Stomach (tissue), 8 donors: ENCODE measurements at regions not wholly inside any gene's neighbourhood (a gene's known extent, or its start where the extent isn't known, plus 50 kb on each side); places are given as distances from the start of the nearest gene placed in this dataset.

Experiments
- DNase-seq, 2 donors: peaks; one replicate each; pipeline versions ENCODE4 v3.0.0 to v3.0.0-alpha.2; 2013 to 2019
- H3K27ac ChIP-seq, 5 donors: fragments of 200-600 bp in 4 of 5; sonication (generic) in 4 of 5; one replicate each; pipeline ENCODE4 v1.5.1; 2013 to 2019; ENCODE audit warnings: mild to moderate bottlenecking in 1 of 5, moderate library complexity in 1 of 5
- H3K27me3 ChIP-seq, 3 donors: fragments of 200-600 bp; sonication (generic); one replicate each; pipeline ENCODE4 v1.5.1; 2017 to 2019; ENCODE audit warnings: mixed run types in 1 of 3
- H3K36me3 ChIP-seq, 4 donors: fragments of 200-600 bp; sonication (generic); 1 replicate in 3 of 4; 2 replicates in 1 of 4; pipeline ENCODE4 v1.5.1; 2016 to 2019
- H3K4me1 ChIP-seq, 4 donors: fragments of 200-600 bp; sonication (generic); one replicate each; pipeline ENCODE4 v1.5.1; 2016 to 2019
- H3K4me3 ChIP-seq, 4 donors: fragments of 200-600 bp; sonication (generic) in 3 of 4; one replicate each; pipeline ENCODE4 v1.5.1; 2016 to 2019; ENCODE audit warnings: mild to moderate bottlenecking in 1 of 4
- H3K9me3 ChIP-seq, 4 donors: fragments of 200-600 bp; sonication (generic); one replicate each; pipeline ENCODE4 v1.5.1; 2016 to 2019
- EP300 ChIP-seq: sonication (generic); formaldehyde crosslinking; IDR thresholded peaks from one replicate; pipeline ENCODE4 v1.6.1; 2017; ENCODE audit warnings: antibody characterized with exemption
- POLR2A ChIP-seq, 4 donors: fragments of 450-650 bp; IDR thresholded peaks; one replicate each; pipeline ENCODE4 v1.6.1; 2016; ENCODE audit warnings: antibody characterized with exemption in 4 of 4, control low read depth in 2 of 4, mild to moderate bottlenecking in 1 of 4, moderate library complexity in 1 of 4
- POLR2AphosphoS5 ChIP-seq, 3 donors: sonication (generic); formaldehyde crosslinking; IDR thresholded peaks; one replicate each; pipeline ENCODE4 v1.6.1; 2016; ENCODE audit warnings: antibody characterized with exemption in 3 of 3
- WGBS, 5 donors: extraction: QIAGEN DNeasy Blood & Tissue Kit in 3 of 5; methylation state at CpG; one replicate each; pipeline versions ENCODE4 v1.1.5 to v1.1.7; 2013 to 2018; 5-methylcytosine and 5-hydroxymethylcytosine counted together
- intact Hi-C: fragments of 100-400 bp; cut with DNase I; formaldehyde crosslinking; loops from one replicate; pipeline ENCODE4 v1.15.1; 2023; ENCODE audit warnings: low total_unique reads
- TF ChIP-seq, protein P1 (sequence below), 7 experiments: fragments of 450-650 bp in 4 of 7; fragments of 200-600 bp in 3 of 7; sonication (generic) in 3 of 7; IDR thresholded peaks; one replicate each; pipeline ENCODE4 v1.5.1; 2016 to 2019; ENCODE audit warnings: antibody characterized with exemption in 7 of 7, control low read depth in 2 of 7, mild to moderate bottlenecking in 1 of 7
- donor health status: healthy with polysubstance abuse.
- donor health status: Bipolar disorder and iron deficiency.
- donor health status: healthy.

DNA sequence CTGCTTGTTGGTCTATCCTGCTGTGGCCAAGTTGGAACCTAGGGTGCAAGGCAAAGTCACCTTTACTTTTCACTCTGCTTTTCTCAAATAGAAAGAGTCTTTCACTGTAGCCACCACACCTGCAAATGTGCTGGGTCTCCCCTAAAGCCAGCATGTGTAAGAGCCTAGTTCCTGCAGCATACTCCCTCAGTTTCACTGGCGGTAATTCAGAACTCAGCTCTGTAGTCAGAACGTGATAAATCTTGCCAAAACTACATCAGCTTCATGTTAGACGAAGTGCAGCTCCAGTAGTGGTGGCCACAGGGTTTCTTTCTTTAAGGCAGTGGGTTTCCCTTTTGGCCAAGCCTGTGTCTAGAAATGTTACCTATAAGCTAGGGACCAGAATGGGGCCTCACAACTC, 72.0 kb upstream of the HMGCLL1 start:
- Histone ChIP-seq H3K27me3 (no peaks in the 10 kb centered on the region), H3K4me1 (no peaks in the 10 kb centered on the region), H3K36me3 (no peaks in the 10 kb centered on the region), H3K27ac (no peak overlapping the region), H3K9me3 (no peaks in the 10 kb centered on the region), H3K4me3 (no peak overlapping the region)
- intact Hi-C loops = no loop called here
- TF ChIP-seq POLR2A (IDR thresholded peaks at IDR 0.05) = no peak
- TF ChIP-seq, protein P1, sequence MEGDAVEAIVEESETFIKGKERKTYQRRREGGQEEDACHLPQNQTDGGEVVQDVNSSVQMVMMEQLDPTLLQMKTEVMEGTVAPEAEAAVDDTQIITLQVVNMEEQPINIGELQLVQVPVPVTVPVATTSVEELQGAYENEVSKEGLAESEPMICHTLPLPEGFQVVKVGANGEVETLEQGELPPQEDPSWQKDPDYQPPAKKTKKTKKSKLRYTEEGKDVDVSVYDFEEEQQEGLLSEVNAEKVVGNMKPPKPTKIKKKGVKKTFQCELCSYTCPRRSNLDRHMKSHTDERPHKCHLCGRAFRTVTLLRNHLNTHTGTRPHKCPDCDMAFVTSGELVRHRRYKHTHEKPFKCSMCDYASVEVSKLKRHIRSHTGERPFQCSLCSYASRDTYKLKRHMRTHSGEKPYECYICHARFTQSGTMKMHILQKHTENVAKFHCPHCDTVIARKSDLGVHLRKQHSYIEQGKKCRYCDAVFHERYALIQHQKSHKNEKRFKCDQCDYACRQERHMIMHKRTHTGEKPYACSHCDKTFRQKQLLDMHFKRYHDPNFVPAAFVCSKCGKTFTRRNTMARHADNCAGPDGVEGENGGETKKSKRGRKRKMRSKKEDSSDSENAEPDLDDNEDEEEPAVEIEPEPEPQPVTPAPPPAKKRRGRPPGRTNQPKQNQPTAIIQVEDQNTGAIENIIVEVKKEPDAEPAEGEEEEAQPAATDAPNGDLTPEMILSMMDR (IDR thresholded peaks at IDR 0.05) = no peak
- no peak for TF ChIP-seq POLR2AphosphoS5 (IDR thresholded peaks at IDR 0.05)
- no peak for TF ChIP-seq EP300
- no peak for DNase-seq
- WGBS, 5 donors = 78 to 90% (median 82%) methylated on average over 3 of the region's 3 CpGs

DNA sequence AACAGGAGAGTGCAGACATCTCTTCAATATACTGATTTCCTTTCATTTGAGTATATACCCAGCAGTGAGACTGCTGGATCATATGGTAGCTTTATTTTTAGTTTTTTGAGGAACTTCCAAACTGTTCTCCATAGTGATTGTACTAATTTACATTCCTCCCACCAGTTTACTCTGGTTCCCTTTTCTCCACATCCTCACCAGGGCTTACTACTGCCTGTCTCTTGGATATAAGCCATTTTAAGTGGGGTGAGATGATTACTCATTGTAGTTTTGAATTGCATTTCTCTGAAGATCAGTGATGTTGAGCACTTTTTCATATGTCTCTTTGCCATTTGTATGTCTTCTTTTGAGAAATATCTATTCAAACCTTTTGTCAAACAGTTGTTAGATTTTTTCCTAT, 64.9 kb upstream of the HMGCLL1 start:
- Histone ChIP-seq H3K27me3 (no peaks in the 10 kb centered on the region), H3K27ac (no peak overlapping the region), H3K4me1 (no peaks in the 10 kb centered on the region), H3K36me3 (no peaks in the 10 kb centered on the region), H3K9me3 (peaks cover 0 to 7% (median 0%) of the 10 kb centered on the region in 4 donors), H3K4me3 (no peak overlapping the region)
- no peak for DNase-seq
- TF ChIP-seq POLR2A (IDR thresholded peaks at IDR 0.05) (no peak), POLR2AphosphoS5 (IDR thresholded peaks at IDR 0.05) (no peak), EP300 (no peak)
- TF ChIP-seq, protein P1 (IDR thresholded peaks at IDR 0.05) = no peak
- intact Hi-C loops = no loop called here

DNA sequence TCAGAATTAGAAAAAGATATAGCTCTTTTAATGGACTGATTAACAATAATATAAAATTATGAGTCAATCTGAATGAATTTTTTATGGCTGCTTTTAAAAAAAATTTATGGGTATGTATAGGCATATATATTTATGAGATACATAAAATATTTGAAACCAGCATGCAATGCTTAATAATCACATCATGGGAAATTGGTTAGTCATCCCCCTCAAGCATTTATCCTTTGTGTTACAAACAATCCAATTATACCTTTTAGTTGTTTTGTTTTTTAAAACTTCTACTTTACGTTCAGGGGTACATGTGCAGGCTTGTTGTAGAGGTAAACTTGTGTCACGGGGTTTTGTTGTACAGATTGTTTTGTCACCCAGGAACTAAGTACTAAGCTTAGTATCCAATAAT, 63.4 kb upstream of the HMGCLL1 start:
- no peaks in the 10 kb centered on the region for H3K4me1 ChIP-seq
- H3K4me3 ChIP-seq = no peak overlapping the region
- H3K27me3 ChIP-seq = no peaks in the 10 kb centered on the region
- no peaks in the 10 kb centered on the region for H3K36me3 ChIP-seq
- intact Hi-C loops = no loop called here
- TF ChIP-seq POLR2A (IDR thresholded peaks at IDR 0.05) (no peak), POLR2AphosphoS5 (IDR thresholded peaks at IDR 0.05) (no peak), EP300 (no peak)
- TF ChIP-seq, protein P1 (IDR thresholded peaks at IDR 0.05) = no peak
- WGBS, 5 donors = 84 to 94% (median 90%) methylated on average over 2 of the region's 2 CpGs
- H3K27ac ChIP-seq = no peak overlapping the region
- H3K9me3 ChIP-seq = peaks cover 0 to 7% (median 0%) of the 10 kb centered on the region in 4 donors
- DNase-seq = no peak

DNA sequence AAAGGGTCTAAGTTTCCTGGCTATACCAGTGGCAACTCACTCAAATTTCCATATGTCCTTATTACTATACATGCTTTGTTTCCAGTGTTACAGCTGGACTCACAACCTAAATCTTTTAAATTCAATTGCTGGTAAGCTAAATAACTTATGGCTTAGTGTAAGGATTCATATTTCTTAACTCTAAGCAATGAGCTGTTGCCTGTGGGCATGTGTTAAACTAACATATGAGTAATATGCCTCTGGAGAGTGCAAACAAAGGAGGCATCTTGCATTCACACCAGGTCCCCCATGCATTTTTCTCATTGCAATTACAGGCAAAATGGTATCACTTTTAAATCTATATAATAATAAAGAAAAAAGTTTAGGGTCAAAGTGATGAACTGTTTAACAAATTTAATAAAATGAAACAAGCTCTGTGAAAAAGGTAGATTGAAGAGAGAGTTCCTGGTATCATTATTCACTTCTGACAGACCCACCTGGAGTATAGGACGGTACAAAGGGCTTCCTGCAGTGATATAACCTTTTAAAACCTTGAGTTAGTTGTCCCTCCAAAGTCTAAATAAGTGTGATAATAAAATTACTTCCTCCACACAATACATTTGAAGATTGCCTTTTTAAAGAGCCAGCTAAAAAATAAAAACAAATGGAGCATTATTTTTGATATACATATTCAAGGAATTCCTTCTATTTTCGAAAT, 57.6 kb upstream of the HMGCLL1 start:
- no peak overlapping the region for H3K27ac ChIP-seq
- TF ChIP-seq POLR2AphosphoS5 (IDR thresholded peaks at IDR 0.05) = no peak
- TF ChIP-seq EP300 = no peak
- TF ChIP-seq POLR2A (IDR thresholded peaks at IDR 0.05) = no peak
- TF ChIP-seq, protein P1 (IDR thresholded peaks at IDR 0.05) = no peak
- no peaks in the 10 kb centered on the region for H3K27me3 ChIP-seq
- no peak overlapping the region for H3K4me3 ChIP-seq
- H3K36me3 ChIP-seq = no peaks in the 10 kb centered on the region
- H3K4me1 ChIP-seq = no peaks in the 10 kb centered on the region
- intact Hi-C loops = no loop called here
- 48 to 67% (median 60%) methylated on average over 2 of the region's 2 CpGs for WGBS, 5 donors
- no peaks in the 10 kb centered on the region for H3K9me3 ChIP-seq
- peak in 1 of 2 donors; percentile 9 for DNase-seq
